HG03039 (cell line): ENCODE measurements at regions not wholly inside any gene's neighbourhood (a gene's known extent, or its start where the extent isn't known, plus 50 kb on each side); places are given as distances from the start of the nearest gene placed in this dataset.

Experiments
- ATAC-seq: cut with Tn5 transposase; IDR thresholded peaks from one replicate; pipeline ENCODE4 v1.9.1; 2021; ENCODE audit warnings: mild to moderate bottlenecking, moderate library complexity; ENCODE audit not compliant: unreplicated experiment

GRCh38 chr16:72523087-72523486 lies 351.1 kb upstream of the PMFBP1 start:
- ATAC-seq: no peak

- no peak for ATAC-seq
Measured at GRCh38 chr16:72517154-72517553, 345.2 kb upstream of the PMFBP1 start.

GRCh38 chr16:72511171-72511570 lies 339.2 kb upstream of the PMFBP1 start:
- ATAC-seq: no peak

- ATAC-seq: no peak
Measured at GRCh38 chr16:72508191-72508590, 336.2 kb upstream of the PMFBP1 start.

GRCh38 chr16:72502594-72503005 lies 330.6 kb upstream of the PMFBP1 start:
- ATAC-seq: no peak

- ATAC-seq: peak; percentile 62
Measured at GRCh38 chr16:72501739-72502593, 330.0 kb upstream of the PMFBP1 start.

GRCh38 chr16:72500545-72500944 lies 328.6 kb upstream of the PMFBP1 start:
- no peak for ATAC-seq

GRCh38 chr16:72493716-72494415 lies 321.9 kb upstream of the PMFBP1 start:
- ATAC-seq: no peak

GRCh38 chr16:72487283-72487682 lies 315.3 kb upstream of the PMFBP1 start:
- ATAC-seq: no peak

GRCh38 chr16:72482695-72483094 lies 310.7 kb upstream of the PMFBP1 start:
- ATAC-seq: no peak

- ATAC-seq: no peak
Measured at GRCh38 chr16:72481419-72481818, 309.5 kb upstream of the PMFBP1 start.

- ATAC-seq: no peak
Measured at GRCh38 chr16:72480911-72481310, 309.0 kb upstream of the PMFBP1 start.

GRCh38 chr16:72475688-72476087 lies 303.7 kb upstream of the PMFBP1 start:
- no peak for ATAC-seq

GRCh38 chr16:72474501-72475123 lies 302.7 kb upstream of the PMFBP1 start:
- ATAC-seq: no peak

GRCh38 chr16:72473631-72474030 lies 301.7 kb upstream of the PMFBP1 start:
- ATAC-seq: no peak

GRCh38 chr16:72471317-72471924 lies 299.5 kb upstream of the PMFBP1 start:
- no peak for ATAC-seq

GRCh38 chr16:72470541-72470940 lies 298.6 kb upstream of the PMFBP1 start:
- no peak for ATAC-seq

GRCh38 chr16:72469932-72470331 lies 298.0 kb upstream of the PMFBP1 start:
- ATAC-seq: no peak

- ATAC-seq: no peak
Measured at GRCh38 chr16:72468582-72468981, 296.6 kb upstream of the PMFBP1 start.

- no peak for ATAC-seq
Measured at GRCh38 chr16:72467157-72467759, 295.3 kb upstream of the PMFBP1 start.
